Left colon (tissue), 2 donors: ENCODE measurements at regions not wholly inside any gene's neighbourhood (a gene's known extent, or its start where the extent isn't known, plus 50 kb on each side); places are given as distances from the start of the nearest gene placed in this dataset.
"Not testable (repeated sequence)": the region's sequence is repeated elsewhere in the genome, so short reads cannot be mapped to it uniquely, and the experiment has no call there.

Experiments used
- ATAC-seq: fragments of 200-7000 bp; cut with Tn5 transposase; one replicate; pipeline ENCODE4 v1.9.1; 2020; ENCODE audit warnings: mild to moderate bottlenecking, moderate library complexity
- DNase-seq, 2 donors: peaks; one replicate each; pipeline ENCODE4 v3.0.0-alpha.2; 2020
- intact Hi-C, 2 donors: fragments of 100-400 bp; cut with DNase I in 1 of 2; cut with micrococcal nuclease in 1 of 2; formaldehyde crosslinking; loops; one replicate each; pipeline versions ENCODE4 v1.11.2 to v1.14.0; 2022; cut with DNase I, micrococcal nuclease
- donor health status: DM: no; HTN: no; CAD: no.
- donor health status: DM: yes; HTN: yes; CAD: no.

GRCh38 chr1:148432318-148432717 lies 50.8 kb downstream of the PPIAL4G start:
- intact Hi-C loops, ATAC-seq, DNase-seq: not testable (repeated sequence)

- intact Hi-C loops, ATAC-seq, DNase-seq: not testable (repeated sequence)
Measured at GRCh38 chr1:148429856-148430255, 53.2 kb downstream of the PPIAL4G start.

GRCh38 chr1:148426940-148427611 lies 56.0 kb downstream of the PPIAL4G start:
- intact Hi-C loops, DNase-seq, ATAC-seq: not testable (repeated sequence)

- DNase-seq, intact Hi-C loops, ATAC-seq: not testable (repeated sequence)
Measured at GRCh38 chr1:148426385-148426784, 56.7 kb downstream of the PPIAL4G start.

- DNase-seq (peak; percentile 49 to 76), ATAC-seq (peak; percentile 96)
- intact Hi-C loops = not testable (repeated sequence)
Measured at GRCh38 chr1:148424143-148425003, 58.7 kb downstream of the PPIAL4G start.

GRCh38 chr1:148422921-148423320 lies 60.2 kb downstream of the PPIAL4G start:
- ATAC-seq, intact Hi-C loops: not testable (repeated sequence)

GRCh38 chr1:148417241-148417640 lies 65.9 kb downstream of the PPIAL4G start:
- ATAC-seq, DNase-seq, intact Hi-C loops: not testable (repeated sequence)

More at GRCh38 chr1:148422921-148423320, 60.2 kb downstream of the PPIAL4G start:
- not testable (repeated sequence) for DNase-seq

GRCh38 chr1:148413385-148413784 lies 69.7 kb downstream of the PPIAL4G start:
- DNase-seq, ATAC-seq, intact Hi-C loops: not testable (repeated sequence)

- intact Hi-C loops, DNase-seq, ATAC-seq: not testable (repeated sequence)
Measured at GRCh38 chr1:148404786-148405568, 78.1 kb downstream of the PPIAL4G start.

GRCh38 chr1:148403925-148404324 lies 79.2 kb downstream of the PPIAL4G start:
- intact Hi-C loops, ATAC-seq, DNase-seq: not testable (repeated sequence)

- DNase-seq, intact Hi-C loops: not testable (repeated sequence)
- ATAC-seq = peak; percentile 5
Measured at GRCh38 chr1:148403085-148403456, 80.0 kb downstream of the PPIAL4G start.

- DNase-seq = peak; percentile 89 to 91
- intact Hi-C loops = not testable (repeated sequence)
- ATAC-seq = peak; percentile 93
Measured at GRCh38 chr1:148402152-148403084, 80.7 kb downstream of the PPIAL4G start.

GRCh38 chr1:148397516-148397915 lies 85.6 kb downstream of the PPIAL4G start:
- DNase-seq, intact Hi-C loops, ATAC-seq: not testable (repeated sequence)

GRCh38 chr1:148392505-148392904 lies 90.6 kb downstream of the PPIAL4G start:
- ATAC-seq, DNase-seq, intact Hi-C loops: not testable (repeated sequence)

GRCh38 chr1:148391323-148391722 lies 91.8 kb downstream of the PPIAL4G start:
- intact Hi-C loops, ATAC-seq: not testable (repeated sequence)

GRCh38 chr1:148389027-148389339 lies 94.1 kb downstream of the PPIAL4G start:
- no peak for ATAC-seq
- no peak for DNase-seq
- intact Hi-C loops = no loop called here

More at GRCh38 chr1:148391323-148391722, 91.8 kb downstream of the PPIAL4G start:
- not testable (repeated sequence) for DNase-seq

- DNase-seq (peak; percentile 90 to 96), ATAC-seq (peak; percentile 97)
- intact Hi-C loops = no loop called here
Measured at GRCh38 chr1:148388260-148389026, 94.7 kb downstream of the PPIAL4G start.
